GM21737 (cell line): ENCODE measurements at regions not wholly inside any gene's neighbourhood (a gene's known extent, or its start where the extent isn't known, plus 50 kb on each side); places are given as distances from the start of the nearest gene placed in this dataset.
"Not testable (repeated sequence)": the region's sequence is repeated elsewhere in the genome, so short reads cannot be mapped to it uniquely, and the experiment has no call there.

ENCODE experiments used
- ATAC-seq: cut with Tn5 transposase; IDR thresholded peaks from one replicate; pipeline ENCODE4 v1.9.1; 2021; ENCODE audit warnings: mild to moderate bottlenecking, moderate library complexity; ENCODE audit not compliant: unreplicated experiment

DNA sequence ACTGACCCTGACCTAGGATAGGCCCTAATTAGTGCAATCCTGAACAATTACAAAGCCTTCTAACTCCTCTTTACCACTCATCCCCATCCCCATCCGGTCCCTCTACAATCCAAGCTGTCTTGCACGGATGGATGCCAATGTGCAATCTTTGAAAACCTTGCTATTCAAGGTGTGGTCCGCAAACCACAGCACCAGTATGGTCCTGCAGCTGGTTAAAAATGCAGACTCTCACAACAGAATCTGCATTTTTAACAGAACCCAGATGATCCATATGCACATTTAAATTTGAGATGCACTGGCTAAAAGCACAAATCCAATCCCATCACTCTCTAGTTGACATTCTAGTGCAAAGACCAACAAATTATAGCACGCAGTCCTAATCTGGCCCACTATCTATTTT lies 230.6 kb upstream of the KRR1 start:
- ATAC-seq = no peak

GRCh38 chr12:75739912-75740311 lies 228.5 kb upstream of the KRR1 start:
- no peak for ATAC-seq

- ATAC-seq = not testable (repeated sequence)
These were observed 227.7 kb upstream of the KRR1 start for GRCh38 chr12:75739098-75739497.

GRCh38 chr12:75738486-75738885 lies 227.1 kb upstream of the KRR1 start:
- ATAC-seq = no peak

GRCh38 chr12:75735853-75736252 lies 224.4 kb upstream of the KRR1 start:
- no peak for ATAC-seq

DNA sequence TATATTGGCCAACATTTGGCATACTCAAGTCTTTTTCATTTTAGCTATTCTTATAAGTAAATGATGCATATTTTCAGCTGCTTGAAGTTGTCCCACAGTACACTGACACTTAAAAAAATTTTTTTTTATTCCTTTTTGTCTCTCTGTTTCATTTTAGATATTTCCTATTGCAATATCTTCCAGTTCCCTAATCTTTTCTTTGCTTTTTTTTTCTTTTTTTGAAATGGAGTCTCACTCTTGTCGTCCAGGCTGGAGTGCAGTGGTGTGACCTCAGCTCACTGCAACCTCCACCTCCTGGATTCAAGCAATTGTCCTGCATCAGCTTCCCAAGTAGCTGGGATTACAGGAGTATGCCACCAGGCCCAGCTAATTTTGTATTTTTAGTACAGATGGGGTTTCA lies 217.4 kb upstream of the KRR1 start:
- no peak for ATAC-seq

DNA sequence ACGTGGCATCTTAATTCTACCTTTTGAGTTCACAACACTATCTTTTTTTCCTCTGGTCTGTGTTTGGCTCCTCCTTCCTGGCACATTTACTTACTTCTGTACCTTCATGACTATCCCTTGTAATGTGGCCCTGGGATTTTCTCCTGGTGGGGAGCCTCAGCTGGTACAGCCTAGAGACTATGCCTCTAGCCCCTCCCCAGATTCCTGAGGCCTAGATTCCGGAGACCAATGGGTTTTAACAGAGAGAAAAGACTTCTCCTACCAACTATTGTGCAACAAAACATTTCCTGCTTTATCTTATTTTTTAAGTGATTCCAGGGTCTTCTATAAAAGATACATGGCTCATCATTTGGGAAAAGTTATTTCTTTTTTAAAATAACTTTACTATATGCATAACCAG lies 216.2 kb upstream of the KRR1 start:
- no peak for ATAC-seq

DNA sequence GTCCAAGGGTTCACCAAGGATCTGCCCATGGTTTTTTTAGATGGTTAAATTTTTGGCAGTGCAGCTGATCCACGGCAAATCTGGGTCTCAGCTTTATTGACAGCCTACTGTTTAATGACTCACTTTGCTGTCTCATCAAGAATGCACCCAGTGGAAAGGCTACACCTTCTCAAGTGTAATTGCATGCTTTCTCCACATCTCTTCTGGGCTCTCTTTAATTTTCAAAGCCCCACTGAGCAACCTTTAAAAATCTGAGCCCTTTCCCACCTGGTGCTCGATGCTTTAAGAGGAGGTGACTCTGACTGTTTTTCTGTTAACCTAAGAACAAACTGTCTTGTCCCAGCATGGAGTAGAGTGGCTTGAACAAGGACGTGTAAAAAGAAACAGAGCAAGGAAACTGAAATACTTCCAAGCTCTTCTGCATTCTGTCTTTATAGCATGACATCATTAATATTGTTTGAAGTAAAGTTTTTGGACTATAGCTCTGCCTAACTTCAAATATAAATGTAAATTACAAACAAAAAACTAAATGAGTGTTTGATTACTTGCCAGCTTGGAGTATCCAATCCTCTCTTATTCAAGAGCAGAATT lies 214.2 kb upstream of the KRR1 start:
- ATAC-seq = no peak

DNA sequence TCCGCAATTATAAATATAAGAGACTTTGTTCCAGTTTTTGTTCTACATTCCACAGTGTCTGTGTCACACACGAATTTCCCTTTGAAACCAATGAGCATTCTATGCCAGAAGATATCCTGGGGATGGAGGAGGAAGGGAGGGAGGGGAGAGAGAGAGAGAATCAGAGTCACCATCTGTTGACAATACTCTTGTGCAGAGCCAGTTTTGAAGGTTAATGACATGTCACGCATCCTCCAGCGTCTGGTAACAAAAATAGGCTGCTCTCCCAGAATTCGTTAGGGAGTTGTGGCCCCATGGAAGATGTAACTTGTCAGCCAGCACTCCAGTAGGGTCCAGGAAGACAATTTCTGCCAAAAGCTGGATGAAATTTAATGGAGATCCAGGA lies 213.5 kb upstream of the KRR1 start:
- ATAC-seq = no peak

- ATAC-seq = no peak
These were observed 213.0 kb upstream of the KRR1 start for GRCh38 chr12:75724307-75724927.

DNA sequence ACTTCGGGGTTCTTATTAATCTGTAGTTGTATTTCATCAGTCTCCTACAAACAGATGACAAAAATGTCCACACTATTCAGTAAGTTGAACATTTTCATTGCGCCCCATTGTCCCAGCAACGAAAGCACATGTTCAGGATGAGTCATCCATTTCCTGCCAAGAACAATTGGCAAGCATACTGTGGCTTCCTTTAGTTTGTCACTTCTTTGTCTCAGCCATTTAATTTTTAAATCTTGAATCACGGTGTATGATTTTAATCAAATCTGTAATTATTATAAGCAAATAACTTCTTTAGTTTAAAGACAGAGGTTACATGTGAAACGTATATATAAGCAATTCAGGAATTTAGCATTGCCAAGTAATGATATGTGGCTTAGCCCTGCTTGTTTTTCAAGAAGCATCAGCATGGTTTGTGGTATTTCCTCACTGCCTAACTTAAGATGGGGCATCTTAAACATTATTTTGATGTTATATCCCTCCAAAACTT lies 211.3 kb upstream of the KRR1 start:
- ATAC-seq = peak; percentile 97

- ATAC-seq = no peak
These were observed 210.4 kb upstream of the KRR1 start for GRCh38 chr12:75721796-75722195.

DNA sequence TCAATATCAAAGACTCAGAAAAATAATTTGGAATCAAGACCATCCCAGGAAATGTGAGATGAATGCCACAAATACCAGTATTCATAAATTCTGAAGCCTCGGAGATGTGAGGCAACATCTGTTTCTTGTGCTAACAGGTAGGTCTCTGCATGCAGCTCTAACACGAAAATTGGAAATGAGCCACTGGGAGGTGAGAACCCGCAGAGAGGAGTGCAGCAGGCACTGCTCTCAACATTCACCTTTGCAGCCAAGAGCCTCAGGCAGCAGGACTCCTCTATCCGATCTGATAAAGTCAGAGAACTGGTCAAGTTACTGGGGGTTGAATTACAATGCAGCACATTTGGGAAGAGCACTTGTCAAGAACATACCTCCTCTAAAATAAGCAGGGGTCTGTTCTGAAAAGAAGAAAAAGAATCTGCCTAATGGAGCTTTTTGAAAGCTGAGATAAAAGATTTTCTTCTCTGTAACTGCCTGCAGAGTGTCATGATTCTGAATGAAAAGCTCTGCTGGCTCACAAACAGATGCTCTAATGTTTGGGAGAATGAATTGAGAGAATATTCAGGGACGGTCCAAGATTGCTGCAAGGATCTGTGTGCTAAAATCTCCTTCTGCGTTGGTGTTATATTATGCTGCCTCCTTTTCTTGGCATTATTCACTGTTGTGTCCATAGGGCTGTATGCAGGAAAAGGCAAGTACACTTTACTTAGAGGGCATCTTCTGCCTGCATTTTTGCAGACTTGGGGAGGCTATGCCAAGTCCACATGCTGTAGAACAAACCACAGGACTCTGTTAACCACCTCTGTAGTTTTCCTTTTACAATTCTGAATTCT lies 209.6 kb upstream of the KRR1 start:
- no peak for ATAC-seq

- ATAC-seq = no peak
These were observed 206.5 kb upstream of the KRR1 start for GRCh38 chr12:75717902-75718301.

DNA sequence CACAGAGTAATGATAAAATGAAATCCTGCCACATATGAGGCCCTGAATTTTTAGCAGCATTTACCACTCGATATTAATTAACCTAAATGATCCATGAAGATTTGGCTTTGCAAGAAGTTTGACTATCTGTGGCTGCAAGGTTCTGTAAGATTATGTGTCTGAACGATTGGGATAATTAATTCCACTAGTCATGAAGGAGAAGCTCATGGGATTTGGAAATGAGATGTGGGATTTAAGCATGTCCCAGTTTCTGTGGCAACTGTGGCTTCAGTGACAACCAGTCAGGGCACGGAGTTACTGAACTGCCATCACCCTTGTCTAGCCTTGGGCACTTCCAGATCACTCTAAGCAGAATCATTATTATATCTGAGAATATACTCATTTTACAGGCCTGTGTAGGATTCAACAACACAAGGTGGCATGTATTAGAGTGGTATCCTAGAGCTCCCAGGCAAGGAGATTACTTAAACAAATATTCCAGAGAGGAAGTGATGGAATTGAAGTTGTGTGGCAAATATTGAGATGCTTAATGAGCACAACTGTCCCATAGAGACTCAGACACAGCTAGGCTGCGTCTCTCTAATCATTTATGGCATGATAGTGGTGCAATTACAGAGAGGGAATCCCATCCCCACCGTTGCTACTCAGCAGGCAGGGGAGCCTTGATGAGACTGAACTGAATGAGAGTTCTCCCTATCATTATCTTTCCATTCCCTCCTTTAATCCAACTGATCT lies 205.0 kb upstream of the KRR1 start:
- ATAC-seq = no peak

GRCh38 chr12:75715682-75716081 lies 204.3 kb upstream of the KRR1 start:
- no peak for ATAC-seq

DNA sequence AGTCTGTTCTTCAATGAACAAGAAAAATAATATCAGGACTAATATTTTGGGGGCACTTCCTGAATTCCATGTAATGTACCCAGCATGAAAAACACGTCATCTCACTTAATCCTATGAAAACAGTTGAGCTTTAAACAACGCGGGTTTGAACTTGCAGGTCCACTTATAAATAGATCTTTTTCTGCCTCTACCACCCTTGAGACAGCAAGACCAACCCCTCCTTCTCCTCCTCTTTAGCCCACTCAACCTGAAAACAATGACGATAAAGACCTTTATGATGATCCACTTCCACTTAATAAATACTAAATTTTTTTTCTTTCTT lies 203.9 kb upstream of the KRR1 start:
- no peak for ATAC-seq

- no peak for ATAC-seq
These were observed 203.3 kb upstream of the KRR1 start for GRCh38 chr12:75714462-75715322.

DNA sequence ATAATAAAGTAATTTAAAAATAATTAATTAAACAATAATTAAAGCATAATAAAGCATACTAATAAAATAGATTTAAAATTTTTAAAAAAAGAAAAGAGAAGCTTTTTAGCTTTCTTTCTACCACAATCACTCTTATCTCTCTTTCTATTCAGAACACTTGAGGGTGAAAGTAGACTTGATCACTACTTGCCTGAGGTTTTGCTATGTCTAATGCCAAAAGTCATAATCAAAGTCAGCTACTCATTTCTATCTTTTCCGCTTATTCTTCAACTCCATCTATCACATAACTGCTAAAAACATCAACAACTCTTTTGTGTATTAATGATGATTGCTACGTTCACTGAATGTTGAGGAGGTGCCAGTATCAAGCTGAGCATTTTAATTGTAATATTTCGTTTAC lies 202.0 kb upstream of the KRR1 start:
- no peak for ATAC-seq

- ATAC-seq = no peak
These were observed 200.8 kb upstream of the KRR1 start for GRCh38 chr12:75712223-75712622.

DNA sequence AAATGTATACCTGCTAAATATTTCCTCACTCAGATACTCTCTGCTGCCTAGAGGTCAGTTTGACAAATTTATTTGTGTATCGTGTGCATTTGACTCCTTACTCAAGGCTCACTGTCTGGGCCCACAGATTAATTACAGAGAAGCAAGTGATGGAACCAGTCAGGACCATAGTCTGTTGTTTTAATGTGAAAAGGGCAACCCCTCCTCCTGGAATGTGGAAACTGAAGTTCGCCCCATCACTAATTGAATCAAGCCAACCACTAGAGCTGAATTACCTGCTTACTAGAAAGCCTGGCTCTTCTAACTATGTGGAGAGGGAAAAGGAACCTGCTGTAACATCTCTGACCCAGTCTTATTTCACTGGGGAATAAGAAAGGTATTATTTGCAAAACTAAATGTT lies 199.9 kb upstream of the KRR1 start:
- ATAC-seq = no peak
